HEK293T (cell line): ENCODE measurements at regions not wholly inside any gene's neighbourhood (a gene's known extent, or its start where the extent isn't known, plus 50 kb on each side); places are given as distances from the start of the nearest gene placed in this dataset.

Experiments used
- BHLHE40 ChIP-seq: fragments of 450-650 bp; IDR thresholded peaks from 2 replicates; pipeline ENCODE4 v1.6.1; 2016; ENCODE audit warnings: mild to moderate bottlenecking, moderate library complexity, borderline replicate concordance
- FOXA1 ChIP-seq: fragments of 450-650 bp; IDR thresholded peaks from 2 replicates; pipeline ENCODE4 v1.6.1; 2016; ENCODE audit warnings: mild to moderate bottlenecking
- L3MBTL2 ChIP-seq: fragments of 450-650 bp; conservative IDR thresholded peaks from 2 replicates; pipeline ENCODE4 v1.6.1; 2016; ENCODE audit warnings: mild to moderate bottlenecking
- SP1 ChIP-seq: fragments of 450-650 bp; IDR thresholded peaks from 2 replicates; pipeline ENCODE4 v1.6.1; 2017
- SUZ12 ChIP-seq: fragments of 450-650 bp; IDR thresholded peaks from 2 replicates; pipeline ENCODE4 v1.6.1; 2016; ENCODE audit warnings: mild to moderate bottlenecking
- TARDBP ChIP-seq: fragments of 450-650 bp; IDR thresholded peaks from 2 replicates; pipeline ENCODE4 v1.6.1; 2016
- ZNF384 ChIP-seq: fragments of 450-650 bp; IDR thresholded peaks from 2 replicates; pipeline ENCODE4 v1.6.1; 2016

DNA sequence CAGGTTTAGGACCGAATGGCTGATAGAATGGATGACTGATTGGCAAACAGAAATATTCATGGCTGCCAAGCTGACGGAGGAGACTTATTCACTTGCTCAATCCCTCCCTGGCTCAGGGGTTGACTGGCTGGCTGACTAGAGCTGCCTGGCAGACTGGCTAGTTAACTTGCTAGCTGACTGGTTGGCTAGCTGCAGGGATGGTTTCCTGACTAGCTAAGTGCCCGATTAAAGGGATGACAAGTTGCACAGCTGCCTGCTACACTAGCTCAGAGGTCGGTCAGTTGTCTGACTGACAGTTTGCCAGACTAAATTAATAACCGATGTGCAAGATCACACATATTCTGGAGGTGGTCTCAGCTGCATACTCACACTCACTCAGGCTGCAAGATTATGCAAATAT lies 1208.4 kb upstream of the CDH8 start:
- no peak for TF ChIP-seq SUZ12
- TF ChIP-seq FOXA1: no peak
- no peak for TF ChIP-seq TARDBP
- no peak for TF ChIP-seq BHLHE40
- no peak for TF ChIP-seq ZNF384
- no peak for TF ChIP-seq L3MBTL2
- TF ChIP-seq SP1: no peak
